ENCODE measurements at regions not wholly inside any gene's neighbourhood (a gene's known extent, or its start where the extent isn't known, plus 50 kb on each side); places are given as distances from the start of the nearest gene placed in this dataset.

DNA sequence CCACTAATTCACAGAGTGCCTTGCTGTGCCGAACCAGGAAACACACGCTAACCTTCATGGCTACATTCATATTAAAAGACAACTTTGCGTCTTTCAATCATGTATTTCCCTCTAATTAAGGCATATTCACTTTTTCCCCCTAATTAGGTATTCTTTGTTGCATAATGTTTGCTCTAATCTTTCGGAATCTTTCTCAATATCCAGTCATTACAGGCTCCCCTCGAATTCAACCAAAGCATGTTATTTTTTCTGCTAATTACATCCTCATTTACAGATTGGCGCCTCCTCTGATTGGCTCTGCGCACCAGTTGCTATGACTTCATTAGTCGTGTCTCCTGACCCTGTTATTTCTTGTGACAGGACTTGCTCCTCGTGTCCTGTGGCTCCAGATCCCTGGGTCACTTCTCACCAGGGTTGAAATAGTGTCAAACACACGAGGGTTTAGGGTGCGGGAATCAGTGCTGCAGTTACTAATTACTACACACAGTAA lies 226.7 kb upstream of the TSHZ3 start:
- ChIA-PET CTCF (ENCODE audit: low intra/inter-chr PET ratio, low total read pairs) (no interaction called here), POLR2A (no interaction called here)
- no peak for FAIRE-seq
- whole genome bisulfite sequencing (ENCODE audit: low lambda C conversion rate), result 18% methylated on average over 11 of the region's 11 CpGs
- H3K9ac ChIP-seq (ENCODE audit: insufficient read depth, low read depth, low read length), result no peak overlapping the region
- no peak overlapping the region for H2AFZ ChIP-seq (ENCODE audit: low read length)
- H3K9me3 ChIP-seq (ENCODE audit: low read length), result peaks cover 13% of the 10 kb centered on the region
- no peak for DNase-seq (ENCODE audit: low spot score)
- no peak overlapping the region for H3K27ac ChIP-seq (ENCODE audit: extremely low read length, insufficient read depth, low read length)
- no peaks in the 10 kb centered on the region for H3K4me1 ChIP-seq (ENCODE audit: insufficient read depth, low read length)
- no peaks in the 10 kb centered on the region for H3K36me3 ChIP-seq (replicated peaks in 1 of 2; ENCODE audit: control insufficient read depth in 1 of 2, insufficient read depth in 2 of 2, low read length in 2 of 2)
- H3K4me3 ChIP-seq (replicated peaks in 1 of 3; ENCODE audit: insufficient read depth in 1 of 3, low read depth in 2 of 3, low read length in 3 of 3), result no peak overlapping the region
- intact Hi-C loops (cut with micrococcal nuclease; ENCODE audit: unreplicated experiment) (no loop called here), in situ Hi-C loops (cut with HindIII; ENCODE audit: extremely low pct_ligation_motif_present, low pct_unique_long_range_greater_than_20kb) (no loop called here)
- H3K4me2 ChIP-seq (ENCODE audit: low read depth, low read length), result no peak overlapping the region
- no peaks in the 10 kb centered on the region for H4K20me1 ChIP-seq (ENCODE audit: insufficient read depth, low read length)
- no TSS peak for BruUV-seq (replicated peaks)
- no peaks in the 10 kb centered on the region for H3K79me2 ChIP-seq (ENCODE audit: insufficient read depth, low read length)
- ATAC-seq, result no peak
- TF ChIP-seq TOPORS (CRISPR knock-in tag; IDR thresholded peaks at IDR 0.05) (no peak), RBM22 (optimal IDR thresholded peaks at IDR 0.05; ENCODE audit: low read length) (no peak), NONO (IDR thresholded peaks at IDR 0.05) (no peak), NONO (CRISPR knock-in tag; conservative IDR thresholded peaks at IDR 0.05) (no peak), POLR2AphosphoS2 (IDR thresholded peaks at IDR 0.05; ENCODE audit: low read depth, low read length) (no peak)
- H3K27me3 ChIP-seq (ENCODE audit: control insufficient read depth in 1 of 2, insufficient read depth in 2 of 2, low read length in 2 of 2), result peaks cover 0 to 3% of the 10 kb centered on the region in 2 experiments; a peak in 2 of 5 replicates

DNA sequence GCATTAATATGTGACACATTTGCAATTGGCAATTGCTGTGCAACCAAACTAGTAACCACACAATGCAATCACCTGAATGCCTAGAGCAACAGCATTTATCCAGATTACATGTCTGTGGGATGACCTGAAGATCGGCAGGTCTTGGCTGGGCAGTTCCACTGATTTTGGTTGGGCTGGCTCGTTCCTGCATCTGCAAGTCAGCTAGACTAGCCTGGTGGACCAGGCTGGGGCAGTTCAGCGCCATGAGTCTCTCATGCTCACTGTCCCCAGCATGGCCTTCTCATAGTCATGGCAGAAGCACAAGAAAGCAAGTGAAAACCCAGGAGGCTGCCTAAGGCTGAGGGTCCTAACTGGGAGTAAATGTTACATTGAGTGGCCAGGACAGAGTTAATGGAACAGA lies 229.1 kb upstream of the TSHZ3 start:
- no peak for DNase-seq (ENCODE audit: low spot score)
- Histone ChIP-seq H2AFZ (ENCODE audit: low read length) (no peak overlapping the region), H3K4me1 (ENCODE audit: insufficient read depth, low read length) (no peaks in the 10 kb centered on the region), H3K4me3 (replicated peaks in 1 of 3; ENCODE audit: insufficient read depth in 1 of 3, low read depth in 2 of 3, low read length in 3 of 3) (no peak overlapping the region), H3K27ac (ENCODE audit: extremely low read length, insufficient read depth, low read length) (no peak overlapping the region), H3K4me2 (ENCODE audit: low read depth, low read length) (no peak overlapping the region), H3K79me2 (ENCODE audit: insufficient read depth, low read length) (no peaks in the 10 kb centered on the region), H4K20me1 (ENCODE audit: insufficient read depth, low read length) (no peaks in the 10 kb centered on the region), H3K9ac (ENCODE audit: insufficient read depth, low read depth, low read length) (no peak overlapping the region), H3K36me3 (replicated peaks in 1 of 2; ENCODE audit: control insufficient read depth in 1 of 2, insufficient read depth in 2 of 2, low read length in 2 of 2) (no peaks in the 10 kb centered on the region), H3K27me3 (ENCODE audit: control insufficient read depth in 1 of 2, insufficient read depth in 2 of 2, low read length in 2 of 2) (peaks cover 0 to 3% of the 10 kb centered on the region in 2 experiments; a peak in 2 of 5 replicates), H3K9me3 (ENCODE audit: low read length) (peaks cover 25% of the 10 kb centered on the region)
- ChIA-PET CTCF (ENCODE audit: low intra/inter-chr PET ratio, low total read pairs) (no interaction called here), POLR2A (no interaction called here)
- in situ Hi-C loops (cut with HindIII; ENCODE audit: extremely low pct_ligation_motif_present, low pct_unique_long_range_greater_than_20kb) (no loop called here), intact Hi-C loops (cut with micrococcal nuclease; ENCODE audit: unreplicated experiment) (no loop called here)
- WGBS (ENCODE audit: low lambda C conversion rate), result 20% methylated on average over 1 of the region's 3 CpGs
- ATAC-seq, result no peak
- BruUV-seq (replicated peaks), result no TSS peak
- no peak for FAIRE-seq
- no peak for TF ChIP-seq REPIN1 (CRISPR knock-in tag; IDR thresholded peaks at IDR 0.05; ENCODE audit: borderline replicate concordance, low read depth)
- TF ChIP-seq JDP2 (CRISPR knock-in tag; IDR thresholded peaks at IDR 0.05; ENCODE audit: borderline replicate concordance), result no peak
- no peak for TF ChIP-seq TSC22D2 (CRISPR knock-in tag; IDR thresholded peaks at IDR 0.05; ENCODE audit: borderline replicate concordance)
- no peak for TF ChIP-seq NPAS2 (CRISPR knock-in tag; IDR thresholded peaks at IDR 0.05; ENCODE audit: borderline replicate concordance)
- no peak for TF ChIP-seq ZNF749 (CRISPR knock-in tag; IDR thresholded peaks at IDR 0.05; ENCODE audit: borderline replicate concordance)
- no peak for TF ChIP-seq NFIB (CRISPR knock-in tag; IDR thresholded peaks at IDR 0.05; ENCODE audit: borderline replicate concordance)
- no peak for TF ChIP-seq MEIS1 (CRISPR knock-in tag; IDR thresholded peaks at IDR 0.05; ENCODE audit: borderline replicate concordance)
- TF ChIP-seq ESRRA (CRISPR knock-in tag; IDR thresholded peaks at IDR 0.05; ENCODE audit: low read depth), result no peak
- TF ChIP-seq JARID2 (CRISPR knock-in tag; IDR thresholded peaks at IDR 0.05; ENCODE audit: insufficient replicate concordance), result no peak
- TF ChIP-seq, protein P1, sequence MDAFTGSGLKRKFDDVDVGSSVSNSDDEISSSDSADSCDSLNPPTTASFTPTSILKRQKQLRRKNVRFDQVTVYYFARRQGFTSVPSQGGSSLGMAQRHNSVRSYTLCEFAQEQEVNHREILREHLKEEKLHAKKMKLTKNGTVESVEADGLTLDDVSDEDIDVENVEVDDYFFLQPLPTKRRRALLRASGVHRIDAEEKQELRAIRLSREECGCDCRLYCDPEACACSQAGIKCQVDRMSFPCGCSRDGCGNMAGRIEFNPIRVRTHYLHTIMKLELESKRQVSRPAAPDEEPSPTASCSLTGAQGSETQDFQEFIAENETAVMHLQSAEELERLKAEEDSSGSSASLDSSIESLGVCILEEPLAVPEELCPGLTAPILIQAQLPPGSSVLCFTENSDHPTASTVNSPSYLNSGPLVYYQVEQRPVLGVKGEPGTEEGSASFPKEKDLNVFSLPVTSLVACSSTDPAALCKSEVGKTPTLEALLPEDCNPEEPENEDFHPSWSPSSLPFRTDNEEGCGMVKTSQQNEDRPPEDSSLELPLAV (CRISPR knock-in tag; conservative IDR thresholded peaks at IDR 0.05; ENCODE audit: low read depth), result no peak
- TF ChIP-seq, protein P2, sequence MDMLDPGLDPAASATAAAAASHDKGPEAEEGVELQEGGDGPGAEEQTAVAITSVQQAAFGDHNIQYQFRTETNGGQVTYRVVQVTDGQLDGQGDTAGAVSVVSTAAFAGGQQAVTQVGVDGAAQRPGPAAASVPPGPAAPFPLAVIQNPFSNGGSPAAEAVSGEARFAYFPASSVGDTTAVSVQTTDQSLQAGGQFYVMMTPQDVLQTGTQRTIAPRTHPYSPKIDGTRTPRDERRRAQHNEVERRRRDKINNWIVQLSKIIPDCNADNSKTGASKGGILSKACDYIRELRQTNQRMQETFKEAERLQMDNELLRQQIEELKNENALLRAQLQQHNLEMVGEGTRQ (IDR thresholded peaks at IDR 0.05; ENCODE audit: low read depth, low read length), result no peak
- TF ChIP-seq, protein P2 (CRISPR knock-in tag; IDR thresholded peaks at IDR 0.05; ENCODE audit: borderline replicate concordance), result no peak

Measured in HepG2 (cell line).